HepG2 (cell line): ENCODE measurements at regions not wholly inside any gene's neighbourhood (a gene's known extent, or its start where the extent isn't known, plus 50 kb on each side); places are given as distances from the start of the nearest gene placed in this dataset.

ENCODE experiments used
- CBX1 ChIP-seq: IDR thresholded peaks from one replicate; pipeline ENCODE4 v1.6.1; 2016; ENCODE audit warnings: antibody characterized with exemption, low read depth
- EZH2 ChIP-seq: conservative IDR thresholded peaks from 2 replicates; pipeline ENCODE4 v1.6.1; 2012; ENCODE audit warnings: mild to moderate bottlenecking, low read depth, low read length, moderate library complexity
- FOXK2 ChIP-seq: fragments of 450-650 bp; IDR thresholded peaks from 2 replicates; pipeline ENCODE4 v1.6.1; 2016
- POLR2AphosphoS2 ChIP-seq: IDR thresholded peaks from 2 replicates; pipeline ENCODE4 v1.6.1; 2011; ENCODE audit warnings: low read depth, low read length, improper control_type of control experiment
- PREB ChIP-seq: sonication (generic); formaldehyde crosslinking; IDR thresholded peaks from 2 replicates; pipeline ENCODE4 v1.4.0; 2020; ENCODE audit warnings: missing genetic modification reagents
- THRA ChIP-seq: sonication (generic); formaldehyde crosslinking; IDR thresholded peaks from 2 replicates; pipeline ENCODE4 v1.4.0; 2020; ENCODE audit warnings: missing genetic modification reagents, borderline replicate concordance
- ZBTB7A ChIP-seq: sonication (generic); formaldehyde crosslinking; IDR thresholded peaks from 2 replicates; pipeline ENCODE4 v1.8.0; 2022; ENCODE audit warnings: mild to moderate bottlenecking, missing genetic modification reagents
- ZNF274 ChIP-seq: sonication (generic); formaldehyde crosslinking; IDR thresholded peaks from 2 replicates; pipeline ENCODE4 v1.5.1; 2020; ENCODE audit warnings: mild to moderate bottlenecking, missing genetic modification reagents
- TF ChIP-seq, protein P1 (sequence below): sonication (generic); formaldehyde crosslinking; IDR thresholded peaks from 2 replicates; pipeline ENCODE4 v1.5.0; 2020; ENCODE audit warnings: mild to moderate bottlenecking, missing genetic modification reagents, moderate library complexity
- TF ChIP-seq, protein P2 (sequence below): sonication (generic); formaldehyde crosslinking; IDR thresholded peaks from 2 replicates; pipeline ENCODE4 v1.4.0; 2020; ENCODE audit warnings: missing genetic modification reagents, mild to moderate bottlenecking, borderline replicate concordance

DNA sequence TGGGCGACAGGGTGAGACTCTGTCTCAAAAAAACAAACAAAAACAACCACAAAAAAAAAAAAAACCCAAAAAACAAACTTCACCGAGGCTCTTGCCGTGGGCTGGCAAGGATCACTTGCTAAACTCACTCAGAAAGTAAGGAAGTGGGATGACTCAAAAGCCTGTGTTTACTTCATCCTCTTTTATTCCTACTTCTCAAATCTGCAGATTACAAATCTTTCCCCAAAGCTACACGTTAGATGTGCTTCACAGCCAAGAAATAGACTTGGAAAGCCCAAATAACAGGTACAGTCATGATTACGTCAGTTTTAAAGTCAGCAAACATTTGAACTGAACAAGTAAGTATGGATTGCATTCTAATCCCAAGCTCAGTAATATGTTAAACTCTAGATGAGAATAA is 359.3 kb downstream of the ADGRL2 start:
- TF ChIP-seq, protein P1, sequence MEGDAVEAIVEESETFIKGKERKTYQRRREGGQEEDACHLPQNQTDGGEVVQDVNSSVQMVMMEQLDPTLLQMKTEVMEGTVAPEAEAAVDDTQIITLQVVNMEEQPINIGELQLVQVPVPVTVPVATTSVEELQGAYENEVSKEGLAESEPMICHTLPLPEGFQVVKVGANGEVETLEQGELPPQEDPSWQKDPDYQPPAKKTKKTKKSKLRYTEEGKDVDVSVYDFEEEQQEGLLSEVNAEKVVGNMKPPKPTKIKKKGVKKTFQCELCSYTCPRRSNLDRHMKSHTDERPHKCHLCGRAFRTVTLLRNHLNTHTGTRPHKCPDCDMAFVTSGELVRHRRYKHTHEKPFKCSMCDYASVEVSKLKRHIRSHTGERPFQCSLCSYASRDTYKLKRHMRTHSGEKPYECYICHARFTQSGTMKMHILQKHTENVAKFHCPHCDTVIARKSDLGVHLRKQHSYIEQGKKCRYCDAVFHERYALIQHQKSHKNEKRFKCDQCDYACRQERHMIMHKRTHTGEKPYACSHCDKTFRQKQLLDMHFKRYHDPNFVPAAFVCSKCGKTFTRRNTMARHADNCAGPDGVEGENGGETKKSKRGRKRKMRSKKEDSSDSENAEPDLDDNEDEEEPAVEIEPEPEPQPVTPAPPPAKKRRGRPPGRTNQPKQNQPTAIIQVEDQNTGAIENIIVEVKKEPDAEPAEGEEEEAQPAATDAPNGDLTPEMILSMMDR (CRISPR knock-in tag), result no peak
- TF ChIP-seq THRA (no peak), EZH2 (no peak), ZBTB7A (CRISPR knock-in tag) (no peak), POLR2AphosphoS2 (no peak), CBX1 (no peak), FOXK2 (no peak), ZNF274 (no peak), PREB (CRISPR knock-in tag) (no peak)
- TF ChIP-seq, protein P2, sequence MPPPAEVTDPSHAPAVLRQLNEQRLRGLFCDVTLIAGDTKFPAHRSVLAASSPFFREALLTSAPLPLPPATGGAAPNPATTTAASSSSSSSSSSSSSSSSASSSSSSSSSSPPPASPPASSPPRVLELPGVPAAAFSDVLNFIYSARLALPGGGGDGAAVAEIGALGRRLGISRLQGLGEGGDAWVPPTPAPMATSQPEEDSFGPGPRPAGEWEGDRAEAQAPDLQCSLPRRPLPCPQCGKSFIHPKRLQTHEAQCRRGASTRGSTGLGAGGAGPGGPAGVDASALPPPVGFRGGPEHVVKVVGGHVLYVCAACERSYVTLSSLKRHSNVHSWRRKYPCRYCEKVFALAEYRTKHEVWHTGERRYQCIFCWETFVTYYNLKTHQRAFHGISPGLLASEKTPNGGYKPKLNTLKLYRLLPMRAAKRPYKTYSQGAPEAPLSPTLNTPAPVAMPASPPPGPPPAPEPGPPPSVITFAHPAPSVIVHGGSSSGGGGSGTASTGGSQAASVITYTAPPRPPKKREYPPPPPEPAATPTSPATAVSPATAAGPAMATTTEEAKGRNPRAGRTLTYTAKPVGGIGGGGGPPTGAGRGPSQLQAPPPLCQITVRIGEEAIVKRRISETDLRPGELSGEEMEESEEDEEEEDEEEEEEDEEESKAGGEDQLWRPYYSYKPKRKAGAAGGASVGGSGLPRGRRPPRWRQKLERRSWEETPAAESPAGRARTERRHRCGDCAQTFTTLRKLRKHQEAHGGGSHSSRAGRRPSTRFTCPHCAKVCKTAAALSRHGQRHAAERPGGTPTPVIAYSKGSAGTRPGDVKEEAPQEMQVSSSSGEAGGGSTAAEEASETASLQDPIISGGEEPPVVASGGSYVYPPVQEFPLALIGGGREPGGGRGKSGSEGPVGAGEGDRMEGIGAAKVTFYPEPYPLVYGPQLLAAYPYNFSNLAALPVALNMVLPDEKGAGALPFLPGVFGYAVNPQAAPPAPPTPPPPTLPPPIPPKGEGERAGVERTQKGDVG, result no peak
